NCI-H146 treated with DMSO at 0.1 percent for 48 hours (cell line): ENCODE measurements at regions not wholly inside any gene's neighbourhood (a gene's known extent, or its start where the extent isn't known, plus 50 kb on each side); places are given as distances from the start of the nearest gene placed in this dataset.
"Not testable (repeated sequence)": the region's sequence is repeated elsewhere in the genome, so short reads cannot be mapped to it uniquely, and the experiment has no call there.

Experiments
- DNase-seq: peaks from one replicate; lab custom pipeline; 2025; ENCODE audit not compliant: unreplicated experiment; lab: John Stamatoyannopoulos, UW

DNA sequence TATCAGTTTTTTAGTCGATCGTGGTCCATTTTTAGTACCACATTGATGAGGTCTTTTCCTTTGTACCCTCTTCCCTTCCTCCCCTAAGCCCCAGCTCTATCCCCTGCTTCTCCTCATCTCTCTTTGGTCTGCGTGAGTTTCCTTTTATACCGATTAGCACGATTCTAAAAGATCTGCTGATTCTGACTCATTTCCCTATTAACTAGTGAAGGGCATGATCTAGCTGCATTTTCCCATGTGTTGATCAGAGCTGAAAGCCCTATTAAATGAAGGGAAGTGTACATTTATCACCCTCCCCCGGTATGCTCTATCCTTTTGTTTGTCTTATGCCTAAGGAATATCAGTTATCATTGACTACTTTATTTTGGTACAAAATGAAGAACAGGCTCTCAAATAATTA lies 181.7 kb upstream of the NPY2R start:
- DNase-seq, result no peak

DNA sequence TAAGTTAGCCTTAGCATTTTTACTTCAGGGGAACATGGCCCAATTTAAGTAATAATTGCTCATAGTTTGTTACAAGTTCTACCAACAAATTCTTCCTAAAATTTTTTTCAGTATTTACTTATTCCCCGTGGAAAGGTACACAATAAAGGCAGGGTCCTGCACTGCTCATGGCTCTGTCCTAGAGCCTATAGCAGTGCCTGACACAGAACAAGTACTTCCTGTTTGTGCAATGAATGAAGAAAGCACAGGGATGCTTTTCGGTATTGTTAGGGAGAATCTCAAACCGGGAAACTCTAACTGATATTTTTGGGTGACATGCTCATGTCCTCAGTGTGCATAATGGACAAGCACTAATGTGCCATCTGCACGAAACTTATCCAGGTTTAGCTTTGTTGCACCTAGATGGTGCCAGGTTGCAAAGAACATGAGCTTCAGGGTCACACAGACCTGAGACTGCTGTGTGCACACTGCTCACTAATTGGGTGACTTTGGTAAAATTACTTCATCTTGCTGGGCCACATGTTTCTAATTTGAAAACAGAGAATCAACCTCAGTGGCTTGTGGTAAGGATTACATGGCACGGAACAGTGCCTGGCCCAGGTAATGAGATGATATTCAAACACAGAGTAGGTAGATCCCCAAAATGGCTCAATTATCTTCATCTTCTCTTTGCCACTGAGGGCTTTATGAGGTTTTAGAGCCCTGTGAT lies 175.8 kb upstream of the NPY2R start:
- no peak for DNase-seq

GRCh38 chr4:155033604-155034003 lies 174.8 kb upstream of the NPY2R start:
- no peak for DNase-seq

- no peak for DNase-seq
Observed at GRCh38 chr4:155037031-155037430, 171.4 kb upstream of the NPY2R start.

DNA sequence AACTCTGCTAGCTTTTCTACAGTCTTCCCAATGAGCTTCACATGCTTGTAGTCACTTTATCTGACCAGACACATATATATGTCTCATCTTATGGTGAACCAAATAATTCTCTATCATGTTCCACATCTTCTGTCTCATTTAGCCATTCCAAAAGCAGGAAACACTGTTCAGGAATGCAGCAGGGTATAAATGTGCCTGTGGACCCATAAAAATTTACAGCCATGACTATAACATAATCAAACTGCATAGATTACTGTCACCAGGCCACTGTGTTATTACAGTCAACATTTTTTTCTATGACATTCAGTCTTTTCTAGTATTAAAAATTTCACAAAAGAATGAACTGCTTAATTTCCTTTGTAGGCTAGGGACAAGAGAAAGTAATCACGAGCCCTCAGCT lies 170.0 kb upstream of the NPY2R start:
- no peak for DNase-seq

GRCh38 chr4:155039162-155039561 lies 169.3 kb upstream of the NPY2R start:
- no peak for DNase-seq

- no peak for DNase-seq
Observed at GRCh38 chr4:155040031-155040430, 168.4 kb upstream of the NPY2R start.

- DNase-seq, result no peak
Observed at GRCh38 chr4:155042014-155042413, 166.4 kb upstream of the NPY2R start.

DNA sequence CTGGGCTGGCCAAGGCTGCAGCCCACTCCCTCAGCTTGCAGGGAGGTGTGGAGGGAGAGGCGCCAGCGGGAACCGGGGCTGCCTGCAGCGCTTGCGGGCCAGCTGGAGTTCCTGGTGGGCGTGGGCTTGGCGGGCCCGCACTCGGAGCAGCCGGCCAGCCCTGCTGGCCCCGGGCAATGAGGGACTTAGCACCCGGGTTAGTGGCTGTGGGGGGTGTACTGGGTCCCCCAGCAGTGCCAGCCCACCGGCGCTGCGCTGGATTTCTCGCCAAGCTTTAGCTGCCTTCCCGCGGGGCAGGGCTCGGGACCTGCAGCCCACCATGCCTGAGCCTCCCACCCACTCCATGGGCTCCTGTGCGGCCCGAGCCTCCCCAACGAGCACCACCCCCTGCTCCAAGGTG lies 164.2 kb upstream of the NPY2R start:
- DNase-seq, result not testable (repeated sequence)

DNA sequence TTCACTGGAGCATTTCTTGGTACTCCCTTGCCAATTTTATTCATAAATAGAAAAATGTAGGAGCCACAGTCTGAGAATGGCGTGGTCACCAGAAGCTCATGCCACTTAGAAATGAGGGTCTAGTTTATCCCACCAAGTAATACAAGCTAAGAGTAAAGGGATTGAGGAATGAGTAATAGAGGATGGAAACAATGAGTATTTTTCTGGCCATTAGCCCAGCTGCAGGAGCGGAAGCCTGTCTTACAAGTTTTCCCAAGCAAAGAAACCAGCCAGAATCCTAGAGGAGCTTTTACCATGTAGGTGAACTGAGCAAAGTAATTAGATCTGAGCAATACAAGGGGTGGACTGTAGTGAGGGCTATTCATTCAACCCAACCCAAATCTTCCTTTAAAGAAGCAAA lies 160.7 kb upstream of the NPY2R start:
- DNase-seq, result no peak

GRCh38 chr4:155054042-155054441 lies 154.4 kb upstream of the NPY2R start:
- DNase-seq, result not testable (repeated sequence)

DNA sequence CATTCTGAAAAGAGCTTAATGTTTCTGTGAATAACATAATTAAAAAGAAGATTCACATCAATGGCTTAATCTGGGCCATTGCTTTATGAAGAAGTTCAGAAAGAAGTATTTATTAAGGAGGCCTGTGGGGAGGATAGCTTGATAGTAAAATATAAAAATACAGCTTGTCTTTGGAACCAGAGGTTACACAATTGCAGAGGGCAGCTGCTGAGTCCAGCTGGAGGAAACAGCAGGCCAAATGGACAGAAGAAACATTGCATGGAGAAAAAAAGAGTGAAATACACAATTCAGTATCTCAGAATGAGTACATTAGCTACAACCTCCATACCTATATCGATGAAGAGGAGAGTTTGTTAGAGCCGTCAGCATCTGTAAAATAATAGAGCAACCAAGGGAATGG lies 148.0 kb upstream of the NPY2R start:
- DNase-seq, result no peak

DNA sequence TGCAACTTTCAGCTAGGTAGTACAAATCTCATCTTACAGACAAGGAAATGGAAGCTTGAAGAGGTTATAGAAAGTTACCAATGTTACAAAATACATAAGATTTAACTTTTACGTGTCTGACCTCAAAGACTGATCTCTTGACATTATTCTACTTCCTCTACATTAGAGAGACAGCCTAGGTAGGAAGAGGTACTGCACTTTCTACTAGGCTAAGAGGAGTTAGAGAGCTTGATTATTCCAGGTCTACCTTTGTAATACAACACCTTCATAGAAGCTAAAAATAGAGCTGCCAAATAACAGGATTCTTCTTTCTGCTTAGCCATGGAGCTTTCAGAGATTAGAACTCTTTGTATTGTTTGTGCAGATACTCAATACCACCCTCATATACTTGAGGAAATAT lies 147.6 kb upstream of the NPY2R start:
- DNase-seq, result no peak

DNA sequence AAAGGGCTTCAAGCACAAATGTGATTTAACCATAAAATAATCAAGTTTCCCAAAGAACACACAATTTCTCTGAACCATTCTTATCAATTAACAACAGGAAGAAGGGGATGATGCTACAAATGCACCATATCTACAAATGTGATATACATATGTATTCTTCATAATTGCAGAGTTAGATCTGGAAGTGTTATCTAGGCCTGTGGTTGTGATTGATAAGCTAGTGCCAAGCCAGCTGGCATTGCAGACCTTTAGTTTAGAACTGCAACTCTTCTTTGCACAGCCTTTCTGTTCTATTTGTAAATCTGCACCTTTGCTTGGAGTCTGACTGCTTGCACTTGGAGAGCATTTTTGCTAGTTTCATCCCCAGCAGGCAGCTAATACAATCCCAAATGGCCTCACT lies 145.5 kb upstream of the NPY2R start:
- no peak for DNase-seq

DNA sequence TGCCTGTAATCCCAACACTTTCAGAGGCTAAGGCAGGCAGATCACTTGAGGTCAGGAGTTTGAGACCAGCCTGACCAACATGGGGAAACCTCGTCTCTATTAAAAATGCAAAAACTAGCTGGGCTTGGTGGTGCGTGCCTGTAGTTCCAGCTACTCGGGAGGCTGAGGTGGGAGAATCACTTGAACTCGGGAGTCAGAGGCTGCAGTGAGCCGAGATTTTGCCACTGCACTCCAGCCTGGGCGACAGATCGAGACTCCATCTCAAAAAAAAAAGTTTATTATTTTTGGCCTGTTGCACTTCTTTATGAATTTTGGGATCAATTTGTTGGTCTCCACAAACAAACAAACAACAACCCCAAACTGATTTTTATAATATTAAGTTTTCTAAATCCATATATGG lies 143.5 kb upstream of the NPY2R start:
- DNase-seq, result not testable (repeated sequence)

DNA sequence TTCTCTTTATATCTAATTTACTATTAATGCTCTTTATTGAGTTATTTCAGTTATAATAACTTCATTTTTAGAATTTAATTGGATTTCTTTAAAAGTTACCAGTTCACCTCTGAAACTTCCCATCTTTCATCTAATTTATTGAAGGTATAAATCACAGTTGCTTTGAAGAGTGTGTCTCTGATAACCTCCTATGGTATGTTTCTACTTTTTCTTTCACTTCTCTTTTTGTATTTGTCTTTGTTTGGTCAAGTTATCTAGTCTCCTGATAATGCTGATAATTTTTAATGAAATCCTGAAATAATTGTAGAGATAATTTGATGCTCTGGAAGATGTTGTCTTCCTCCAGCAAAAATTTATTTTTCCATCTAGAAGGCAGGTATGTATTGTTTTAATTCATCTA lies 141.6 kb upstream of the NPY2R start:
- DNase-seq, result no peak

- no peak for DNase-seq
Observed at GRCh38 chr4:155071962-155072361, 136.5 kb upstream of the NPY2R start.

GRCh38 chr4:155072417-155072816 lies 136.0 kb upstream of the NPY2R start:
- no peak for DNase-seq

DNA sequence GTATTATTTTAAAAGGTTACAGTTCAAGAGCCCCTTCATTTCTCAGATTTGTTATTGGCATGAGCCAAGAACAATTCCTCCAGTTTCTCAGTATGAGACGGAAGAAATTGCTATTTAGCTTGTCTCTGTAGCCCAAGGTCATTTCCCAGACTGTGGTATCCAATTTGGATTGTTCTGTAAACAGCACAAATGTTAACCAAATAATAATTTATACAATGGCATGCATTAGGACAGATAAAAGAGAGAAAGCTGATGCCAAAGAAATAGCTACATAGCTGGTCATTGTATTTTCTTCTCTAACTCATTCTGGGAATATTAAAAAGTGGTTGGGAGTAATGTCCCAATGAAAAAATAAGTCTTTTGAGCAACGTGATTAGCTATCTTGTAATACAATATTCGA lies 134.6 kb upstream of the NPY2R start:
- DNase-seq, result no peak

- DNase-seq, result no peak
Observed at GRCh38 chr4:155076256-155076785, 132.1 kb upstream of the NPY2R start.

DNA sequence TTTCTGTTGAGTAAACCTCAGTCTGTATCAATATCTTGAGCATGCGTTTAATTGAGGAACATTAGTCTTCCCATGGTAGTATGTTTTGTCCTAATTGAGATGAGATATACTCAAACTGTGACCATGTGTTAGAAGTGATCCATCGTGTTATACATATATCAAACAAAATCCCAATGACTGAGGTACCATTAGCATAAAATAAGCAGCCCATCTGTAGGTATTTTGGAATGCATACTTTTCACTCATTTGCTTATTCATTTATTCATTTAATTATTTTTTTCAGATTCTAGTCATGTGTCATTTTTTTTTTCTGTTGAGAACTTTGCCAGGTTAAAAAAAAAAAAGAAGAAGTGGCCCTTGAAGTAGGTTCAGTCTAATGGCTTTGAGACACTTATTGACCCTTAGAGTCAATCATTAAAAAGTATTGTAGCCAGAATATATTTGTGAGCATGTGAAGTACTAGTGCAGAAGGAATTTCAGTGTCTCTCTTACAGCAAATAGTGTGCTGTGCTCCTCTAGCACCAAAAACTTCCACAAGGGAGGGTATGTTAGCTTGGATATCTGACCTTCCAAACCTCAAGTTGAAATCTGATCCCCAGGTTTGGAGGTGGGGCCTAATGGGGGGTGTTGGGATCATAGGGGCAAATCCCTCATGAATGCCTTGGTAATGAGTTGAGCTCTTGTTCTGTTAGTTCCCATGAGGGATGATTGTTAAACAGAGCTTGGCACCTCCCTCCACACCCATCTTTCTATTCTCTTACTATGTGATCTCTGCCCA lies 130.8 kb upstream of the NPY2R start:
- no peak for DNase-seq

- DNase-seq, result no peak
Observed at GRCh38 chr4:155079871-155080270, 128.6 kb upstream of the NPY2R start.
